ENCODE measurements at regions not wholly inside any gene's neighbourhood (a gene's known extent, or its start where the extent isn't known, plus 50 kb on each side); places are given as distances from the start of the nearest gene placed in this dataset.

- Histone ChIP-seq H3K4me3 (ENCODE audit: low read length) (no peak overlapping the region), H4K20me1 (ENCODE audit: insufficient read depth, low read length) (no peaks in the 10 kb centered on the region), H3K9me3 (replicated peaks; ENCODE audit: insufficient read depth, low read length) (no peaks in the 10 kb centered on the region), H3K36me3 (replicated peaks; ENCODE audit: insufficient read depth, low read length) (no peaks in the 10 kb centered on the region), H3K9ac (ENCODE audit: low read length) (no peak overlapping the region), H3K27me3 (replicated peaks; ENCODE audit: insufficient read depth, low read length) (no peaks in the 10 kb centered on the region), H3K9me2 (replicated peaks; ENCODE audit: insufficient read depth, low read length) (no peaks in the 10 kb centered on the region), H2AFZ (ENCODE audit: low read length) (no peak overlapping the region), H3K27ac (ENCODE audit: low read length) (no peak overlapping the region), H3K4me1 (ENCODE audit: low read length) (no peaks in the 10 kb centered on the region), H3F3A (ENCODE audit: insufficient read depth, low read length) (no peaks in the 10 kb centered on the region), H3K79me2 (ENCODE audit: low read length) (no peaks in the 10 kb centered on the region), H3K4me2 (ENCODE audit: low read depth, low read length) (no peak overlapping the region)
- no peak for DNase-seq
- TF ChIP-seq EZH2 (optimal IDR thresholded peaks at IDR 0.05; ENCODE audit: low read depth, low read length) (no peak), EZH2phosphoT487 (IDR thresholded peaks at IDR 0.05; ENCODE audit: low read length) (no peak), CTCF (IDR thresholded peaks at IDR 0.05; ENCODE audit: low read length) (no peak)
Measured at GRCh38 chr6:137601471-137601870, 107.3 kb upstream of the OLIG3 start.

- H3K36me3 ChIP-seq (replicated peaks; ENCODE audit: insufficient read depth, low read length), result no peaks in the 10 kb centered on the region
- no peaks in the 10 kb centered on the region for H3K9me3 ChIP-seq (replicated peaks; ENCODE audit: insufficient read depth, low read length)
- H3K9ac ChIP-seq (ENCODE audit: low read length), result no peak overlapping the region
- H3K4me2 ChIP-seq (ENCODE audit: low read depth, low read length), result no peak overlapping the region
- H3F3A ChIP-seq (ENCODE audit: insufficient read depth, low read length), result no peaks in the 10 kb centered on the region
- H3K79me2 ChIP-seq (ENCODE audit: low read length), result no peaks in the 10 kb centered on the region
- no peaks in the 10 kb centered on the region for H3K4me1 ChIP-seq (ENCODE audit: low read length)
- no peak for DNase-seq
- H3K9me2 ChIP-seq (replicated peaks; ENCODE audit: insufficient read depth, low read length), result no peaks in the 10 kb centered on the region
- H2AFZ ChIP-seq (ENCODE audit: low read length), result no peak overlapping the region
- no peaks in the 10 kb centered on the region for H3K27me3 ChIP-seq (replicated peaks; ENCODE audit: insufficient read depth, low read length)
- H4K20me1 ChIP-seq (ENCODE audit: insufficient read depth, low read length), result no peaks in the 10 kb centered on the region
- no peak overlapping the region for H3K27ac ChIP-seq (ENCODE audit: low read length)
- TF ChIP-seq CTCF (IDR thresholded peaks at IDR 0.05; ENCODE audit: low read length) (no peak), EZH2phosphoT487 (IDR thresholded peaks at IDR 0.05; ENCODE audit: low read length) (no peak), EZH2 (optimal IDR thresholded peaks at IDR 0.05; ENCODE audit: low read depth, low read length) (no peak)
- H3K4me3 ChIP-seq (ENCODE audit: low read length), result no peak overlapping the region
Measured at GRCh38 chr6:137602313-137603197, 108.4 kb upstream of the OLIG3 start.

- Histone ChIP-seq H4K20me1 (ENCODE audit: insufficient read depth, low read length) (no peaks in the 10 kb centered on the region), H3K36me3 (replicated peaks; ENCODE audit: insufficient read depth, low read length) (no peaks in the 10 kb centered on the region), H3K4me3 (ENCODE audit: low read length) (no peak overlapping the region), H3K4me1 (ENCODE audit: low read length) (no peaks in the 10 kb centered on the region), H3K9me2 (replicated peaks; ENCODE audit: insufficient read depth, low read length) (no peaks in the 10 kb centered on the region), H3K9me3 (replicated peaks; ENCODE audit: insufficient read depth, low read length) (no peaks in the 10 kb centered on the region), H3K27ac (ENCODE audit: low read length) (no peak overlapping the region), H2AFZ (ENCODE audit: low read length) (no peak overlapping the region), H3K79me2 (ENCODE audit: low read length) (no peaks in the 10 kb centered on the region), H3F3A (ENCODE audit: insufficient read depth, low read length) (no peaks in the 10 kb centered on the region), H3K9ac (ENCODE audit: low read length) (no peak overlapping the region), H3K4me2 (ENCODE audit: low read depth, low read length) (no peak overlapping the region), H3K27me3 (replicated peaks; ENCODE audit: insufficient read depth, low read length) (no peaks in the 10 kb centered on the region)
- no peak for TF ChIP-seq EZH2phosphoT487 (IDR thresholded peaks at IDR 0.05; ENCODE audit: low read length)
- no peak for TF ChIP-seq EZH2 (optimal IDR thresholded peaks at IDR 0.05; ENCODE audit: low read depth, low read length)
- no peak for TF ChIP-seq CTCF (IDR thresholded peaks at IDR 0.05; ENCODE audit: low read length)
- DNase-seq, result no peak
Measured at GRCh38 chr6:137610702-137611101, 116.5 kb upstream of the OLIG3 start.
